H1 (cell line): ENCODE measurements at regions not wholly inside any gene's neighbourhood (a gene's known extent, or its start where the extent isn't known, plus 50 kb on each side); places are given as distances from the start of the nearest gene placed in this dataset.

Source experiments
- CTCF ChIA-PET: fragments of 300-600 bp; sonication (Branson Sonifier 250); formaldehyde crosslinking; loops from one replicate; lab custom pipeline; 2021; ENCODE audit not compliant: partially characterized antibody; lab: Charles Lee
- POLR2A ChIA-PET: fragments of 300-600 bp; sonication (Branson Sonifier 250); formaldehyde crosslinking; loops from one replicate; lab custom pipeline; 2021; ENCODE audit warnings: inconsistent platforms; ENCODE audit not compliant: partially characterized antibody; lab: Charles Lee
- DNase-seq, 2 experiments: peaks; one replicate each; pipeline versions ENCODE4 v3.0.0 to v3.0.0-alpha.2; 2010 to 2022; ENCODE audit warnings: low spot score in 2 of 2, low read depth in 1 of 2, mixed read lengths in 1 of 2
- FAIRE-seq: peaks from 2 replicates; lab custom pipeline; 2011; peaks lifted over from hg19 to GRCh38; lab: Jason Lieb, UNC
- H2AFZ ChIP-seq: 2 replicates; pipeline ENCODE4 v1.8.1; 2012; ENCODE audit warnings: low read length, inconsistent platforms
- H2AK5ac ChIP-seq: 2 replicates; pipeline ENCODE4 v1.6.1; 2013; ENCODE audit warnings: low read depth, low read length
- H2BK120ac ChIP-seq: replicated peaks from 2 replicates; pipeline ENCODE3; 2013; ENCODE audit warnings: low read depth, low read length, inconsistent platforms
- H2BK12ac ChIP-seq: 2 replicates; pipeline ENCODE4 v1.6.1; 2013; ENCODE audit warnings: low read depth, low read length
- H2BK15ac ChIP-seq: 2 replicates; pipeline ENCODE4 v1.6.1; 2013; ENCODE audit warnings: low read length
- H2BK20ac ChIP-seq: 2 replicates; pipeline ENCODE4 v1.6.1; 2013; ENCODE audit warnings: low read length
- H2BK5ac ChIP-seq: 2 replicates; pipeline ENCODE4 v1.6.1; 2013; ENCODE audit warnings: low read depth, low read length
- H3K14ac ChIP-seq: 2 replicates; pipeline ENCODE4 v1.6.1; 2013; ENCODE audit warnings: inconsistent platforms; ENCODE audit not compliant: insufficient read length
- H3K18ac ChIP-seq: 2 replicates; pipeline ENCODE4 v1.6.1; 2013; ENCODE audit warnings: low read length; ENCODE audit errors: extremely low read depth
- H3K23ac ChIP-seq: 2 replicates; pipeline ENCODE4 v1.6.1; 2013; ENCODE audit warnings: inconsistent platforms; ENCODE audit not compliant: insufficient read length
- H3K23me2 ChIP-seq: 2 replicates; pipeline ENCODE4 v1.6.1; 2013; ENCODE audit warnings: low read depth, low read length
- H3K27ac ChIP-seq: 2 replicates; pipeline ENCODE4 v1.6.1; 2011; ENCODE audit warnings: low read depth, low read length, inconsistent platforms
- H3K27me3 ChIP-seq, 4 experiments: replicated peaks in 1 of 4; 1 replicate in 1 of 4; 2 replicates in 3 of 4; pipeline versions ENCODE4 v1.6.1 to v1.8.1; 2011 to 2013; ENCODE audit warnings: low read length in 3 of 4, mild to moderate bottlenecking in 3 of 4, inconsistent platforms in 2 of 4, mixed read lengths in 2 of 4, moderate library complexity in 1 of 4; ENCODE audit not compliant: control insufficient read depth in 3 of 4, insufficient read depth in 3 of 4; ENCODE audit errors: extremely low read depth in 1 of 4
- H3K36me3 ChIP-seq, 4 experiments: 2 replicates each; pipeline versions ENCODE4 v1.6.1 to v1.8.1; 2011 to 2013; ENCODE audit warnings: mild to moderate bottlenecking in 4 of 4, low read length in 3 of 4, moderate library complexity in 2 of 4, control low read depth in 1 of 4, inconsistent platforms in 1 of 4; ENCODE audit not compliant: insufficient read depth in 4 of 4, control insufficient read depth in 2 of 4
- H3K4ac ChIP-seq: replicated peaks from 2 replicates; pipeline ENCODE3; 2013; ENCODE audit warnings: low read length, low read depth, mixed read lengths, inconsistent platforms; ENCODE audit not compliant: insufficient read length
- H3K4me1 ChIP-seq, 4 experiments: replicated peaks in 1 of 4; 1 replicate in 1 of 4; 2 replicates in 3 of 4; pipeline versions ENCODE4 v1.6.1 to v1.8.1; 2011 to 2013; ENCODE audit warnings: low read length in 3 of 4, inconsistent platforms in 2 of 4, mixed read lengths in 1 of 4; ENCODE audit not compliant: insufficient read depth in 4 of 4, control insufficient read depth in 3 of 4
- H3K4me2 ChIP-seq, 2 experiments: 2 replicates each; pipeline versions ENCODE4 v1.6.1 to v1.8.1; 2011 to 2013; ENCODE audit warnings: low read depth in 2 of 2, low read length in 2 of 2, control low read depth in 1 of 2, inconsistent platforms in 1 of 2, mild to moderate bottlenecking in 1 of 2; ENCODE audit not compliant: insufficient read depth in 1 of 2
- H3K4me3 ChIP-seq, 4 experiments: fragments of 200-600, 300-600 bp in 1 of 4; sonication (generic), shearing (Covaris generic), sonication (Bioruptor Twin) in 1 of 4; 2 replicates each; pipeline versions ENCODE4 v1.5.1 to v1.8.1; 2011 to 2016; ENCODE audit warnings: low read length in 4 of 4, low read depth in 3 of 4, control low read depth in 2 of 4, inconsistent platforms in 2 of 4, mild to moderate bottlenecking in 2 of 4, mixed read lengths in 1 of 4, moderate library complexity in 1 of 4; ENCODE audit not compliant: insufficient read depth in 2 of 4; ENCODE audit errors: extremely low read depth in 1 of 4
- H3K56ac ChIP-seq: replicated peaks from 2 replicates; pipeline ENCODE3; 2013; ENCODE audit warnings: low read depth, mild to moderate bottlenecking, mixed read lengths, low read length, inconsistent platforms; ENCODE audit not compliant: insufficient read length
- H3K79me1 ChIP-seq: 2 replicates; pipeline ENCODE4 v1.6.1; 2013; ENCODE audit warnings: low read depth, low read length, control low read depth
- H3K79me2 ChIP-seq, 2 experiments: 2 replicates each; pipeline versions ENCODE4 v1.6.1 to v1.8.1; 2012 to 2013; ENCODE audit warnings: low read length in 2 of 2, mild to moderate bottlenecking in 2 of 2, inconsistent platforms in 1 of 2; ENCODE audit not compliant: insufficient read depth in 2 of 2, control insufficient read depth in 1 of 2
- H3K9ac ChIP-seq, 4 experiments: replicated peaks in 1 of 4; 1 replicate in 1 of 4; 2 replicates in 3 of 4; pipeline versions ENCODE4 v1.6.1 to v1.8.1; 2011 to 2013; ENCODE audit warnings: low read depth in 3 of 4, low read length in 3 of 4, control low read depth in 2 of 4, mild to moderate bottlenecking in 2 of 4, moderate library complexity in 2 of 4, inconsistent platforms in 1 of 4; ENCODE audit errors: extremely low read depth in 1 of 4
- H3K9me3 ChIP-seq, 2 experiments: 2 replicates each; pipeline versions ENCODE4 v1.6.1 to v1.8.1; 2012 to 2013; ENCODE audit warnings: mild to moderate bottlenecking in 2 of 2, moderate library complexity in 2 of 2, control low read depth in 1 of 2, inconsistent platforms in 1 of 2, low read depth in 1 of 2, low read length in 1 of 2, mixed read lengths in 1 of 2; ENCODE audit not compliant: insufficient read depth in 2 of 2
- H4K20me1 ChIP-seq, 2 experiments: replicated peaks in 1 of 2; 2 replicates each; pipeline versions ENCODE3 to v1.8.1; 2011 to 2013; ENCODE audit warnings: inconsistent platforms in 2 of 2, low read length in 2 of 2, mild to moderate bottlenecking in 1 of 2; ENCODE audit not compliant: insufficient read depth in 2 of 2, control insufficient read depth in 1 of 2
- H4K5ac ChIP-seq: 2 replicates; pipeline ENCODE4 v1.6.1; 2013; ENCODE audit warnings: low read length, low read depth, mixed read lengths, inconsistent platforms; ENCODE audit not compliant: insufficient read length
- H4K8ac ChIP-seq: 2 replicates; pipeline ENCODE4 v1.8.0; 2013; ENCODE audit warnings: mild to moderate bottlenecking, moderate library complexity, low read length, inconsistent platforms; ENCODE audit not compliant: insufficient read depth; ENCODE audit errors: extremely low read depth
- H4K91ac ChIP-seq: replicated peaks from 2 replicates; pipeline ENCODE3; 2013; ENCODE audit warnings: low read length, mixed read lengths, inconsistent platforms; ENCODE audit not compliant: insufficient read length
- ASH2L ChIP-seq: fragments of 200-600, 300-600 bp; sonication (generic); IDR thresholded peaks from one replicate; pipeline ENCODE4 v1.7.1; 2017; ENCODE audit warnings: low read length
- CEBPB ChIP-seq: IDR thresholded peaks from 2 replicates; pipeline ENCODE4 v1.6.1; 2012; ENCODE audit warnings: low read depth, low read length
- EGR1 ChIP-seq: IDR thresholded peaks from 2 replicates; pipeline ENCODE4 v1.6.1; 2011; ENCODE audit warnings: low read depth, low read length, borderline replicate concordance
- HDAC6 ChIP-seq: IDR thresholded peaks from one replicate; pipeline ENCODE4 v1.7.1; 2012; ENCODE audit warnings: low read depth, mild to moderate bottlenecking, inconsistent platforms, low read length, moderate library complexity
- KDM1A ChIP-seq: fragments of 200-600, 300-600 bp; sonication (generic); IDR thresholded peaks from 2 replicates; pipeline ENCODE4 v1.7.1; 2016; ENCODE audit warnings: mild to moderate bottlenecking, low read length, borderline replicate concordance
- TAF1 ChIP-seq: IDR thresholded peaks from 2 replicates; pipeline ENCODE4 v1.6.1; 2011; ENCODE audit warnings: mild to moderate bottlenecking, low read depth, low read length
- TCF12 ChIP-seq: IDR thresholded peaks from 2 replicates; pipeline ENCODE4 v1.6.1; 2011; ENCODE audit warnings: low read depth, mild to moderate bottlenecking, low read length
- WGBS, 2 experiments: shearing (Covaris generic) in 1 of 2; methylation state at CpG; one replicate each; pipeline versions ENCODE4 v1.1.6 to v1.1.7; 2013 to 2015; ENCODE audit warnings: low lambda C conversion rate in 2 of 2, mixed read lengths in 2 of 2, inconsistent platforms in 1 of 2, low coverage in 1 of 2, missing lambda C conversion rate in 1 of 2; ENCODE audit not compliant: insufficient replicate concordance in 2 of 2, insufficient coverage in 1 of 2, insufficient read length in 1 of 2; ENCODE audit errors: extremely low coverage in 1 of 2, missing lambda C conversion rate in 1 of 2; 5-methylcytosine and 5-hydroxymethylcytosine counted together
- TF ChIP-seq, protein P1 (sequence below): IDR thresholded peaks from 2 replicates; pipeline ENCODE4 v1.6.1; 2012; ENCODE audit warnings: low read length, inconsistent platforms
- TF ChIP-seq, protein P2 (sequence below): IDR thresholded peaks from 2 replicates; pipeline ENCODE4 v1.6.1; 2012; ENCODE audit warnings: inconsistent platforms
- TF ChIP-seq, protein P3 (sequence below): IDR thresholded peaks from 2 replicates; pipeline ENCODE4 v1.6.1; 2011; ENCODE audit warnings: low read length, improper control_type of control experiment

DNA sequence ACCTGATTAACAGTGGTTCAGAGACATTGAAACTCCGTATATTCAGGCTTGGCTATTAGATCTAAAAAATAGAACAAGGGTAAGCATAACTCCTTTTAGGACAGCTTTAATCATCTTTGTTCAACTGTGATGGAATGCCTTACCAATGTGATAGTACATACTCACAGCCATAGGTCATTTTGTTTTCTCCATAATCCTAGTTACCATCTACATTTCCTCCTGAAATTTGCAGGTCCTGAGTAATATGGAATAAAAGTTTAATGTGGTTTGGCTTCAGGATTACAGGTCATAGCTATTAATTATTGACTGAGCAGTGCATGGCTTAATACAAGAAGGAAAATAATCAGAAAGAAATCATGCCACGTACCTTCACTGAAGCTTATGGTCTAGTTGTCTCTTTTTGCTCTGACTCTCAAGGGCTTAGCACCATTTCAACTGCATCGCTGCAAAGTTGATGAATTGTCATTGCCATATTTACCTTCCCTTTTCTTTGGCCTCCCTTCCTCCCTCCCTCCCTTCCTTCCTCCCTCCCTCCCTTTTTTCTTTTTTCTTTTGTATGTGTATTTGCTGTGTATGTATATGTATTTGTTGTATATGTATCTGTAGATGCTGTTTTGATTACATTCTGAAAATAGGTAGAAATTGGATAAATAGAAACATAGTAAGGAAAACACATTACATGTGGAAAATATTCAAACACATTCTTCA is 250.9 kb upstream of the ZNF608 start:
- Histone ChIP-seq H3K56ac (no peak overlapping the region), H3K14ac (no peak overlapping the region), H3K23ac (no peak overlapping the region), H3K9me3 (no peaks in the 10 kb centered on the region), H3K4me3 (no peak overlapping the region), H3K4ac (no peak overlapping the region), H4K5ac (peak overlapping the region; percentile 31), H4K20me1 (no peaks in the 10 kb centered on the region), H3K4me1 (peaks cover 0 to 15% (median 4%) of the 10 kb centered on the region in 4 experiments; a peak in 4 of 7 replicates), H2BK5ac (no peak overlapping the region; the same call in 1 of the 2 replicates), H2BK12ac (no peak overlapping the region; the same call in 1 of the 2 replicates), H3K79me2 (no peaks in the 10 kb centered on the region), H3K18ac (no peak overlapping the region; the same call in 1 of the 2 replicates), H4K8ac (no peak overlapping the region), H3K36me3 (no peaks in the 10 kb centered on the region), H3K23me2 (no peaks in the 10 kb centered on the region; the same call in 1 of the 2 replicates), H3K79me1 (no peaks in the 10 kb centered on the region), H3K9ac (no peak overlapping the region), H4K91ac (no peak overlapping the region), H3K27me3 (no peaks in the 10 kb centered on the region), H3K4me2 (peak overlapping the region; percentile 4 to 13; a peak in 1 of 4 replicates), H2BK20ac (0 out of 2 replicates have a peak overlapping the region, but pooled peaks have one; percentile 53), H3K27ac (no peak overlapping the region), H2AK5ac (no peak overlapping the region), H2AFZ (no peak overlapping the region), H2BK120ac (no peak overlapping the region), H2BK15ac (no peak overlapping the region)
- ChIA-PET POLR2A (no interaction called here), CTCF (interaction anchor here (1.3 kb wide), 1 partner anchor 10 kb away, joined by 4 read pairs; no protein-coding TSS in a partner anchor)
- WGBS, 2 experiments, result 79% methylated on average over 3 of the region's 3 CpGs; no CpG with 5 or more reads in 1 of the 2 experiments
- DNase-seq, result no peak
- no peak for FAIRE-seq
- TF ChIP-seq EGR1, result no peak
- TF ChIP-seq, protein P1, sequence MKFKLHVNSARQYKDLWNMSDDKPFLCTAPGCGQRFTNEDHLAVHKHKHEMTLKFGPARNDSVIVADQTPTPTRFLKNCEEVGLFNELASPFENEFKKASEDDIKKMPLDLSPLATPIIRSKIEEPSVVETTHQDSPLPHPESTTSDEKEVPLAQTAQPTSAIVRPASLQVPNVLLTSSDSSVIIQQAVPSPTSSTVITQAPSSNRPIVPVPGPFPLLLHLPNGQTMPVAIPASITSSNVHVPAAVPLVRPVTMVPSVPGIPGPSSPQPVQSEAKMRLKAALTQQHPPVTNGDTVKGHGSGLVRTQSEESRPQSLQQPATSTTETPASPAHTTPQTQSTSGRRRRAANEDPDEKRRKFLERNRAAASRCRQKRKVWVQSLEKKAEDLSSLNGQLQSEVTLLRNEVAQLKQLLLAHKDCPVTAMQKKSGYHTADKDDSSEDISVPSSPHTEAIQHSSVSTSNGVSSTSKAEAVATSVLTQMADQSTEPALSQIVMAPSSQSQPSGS, result no peak
- TF ChIP-seq HDAC6, result no peak
- TF ChIP-seq KDM1A, result no peak
- TF ChIP-seq, protein P2, sequence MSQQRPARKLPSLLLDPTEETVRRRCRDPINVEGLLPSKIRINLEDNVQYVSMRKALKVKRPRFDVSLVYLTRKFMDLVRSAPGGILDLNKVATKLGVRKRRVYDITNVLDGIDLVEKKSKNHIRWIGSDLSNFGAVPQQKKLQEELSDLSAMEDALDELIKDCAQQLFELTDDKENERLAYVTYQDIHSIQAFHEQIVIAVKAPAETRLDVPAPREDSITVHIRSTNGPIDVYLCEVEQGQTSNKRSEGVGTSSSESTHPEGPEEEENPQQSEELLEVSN, result no peak
- no peak for TF ChIP-seq ASH2L
- no peak for TF ChIP-seq TCF12
- TF ChIP-seq, protein P3, sequence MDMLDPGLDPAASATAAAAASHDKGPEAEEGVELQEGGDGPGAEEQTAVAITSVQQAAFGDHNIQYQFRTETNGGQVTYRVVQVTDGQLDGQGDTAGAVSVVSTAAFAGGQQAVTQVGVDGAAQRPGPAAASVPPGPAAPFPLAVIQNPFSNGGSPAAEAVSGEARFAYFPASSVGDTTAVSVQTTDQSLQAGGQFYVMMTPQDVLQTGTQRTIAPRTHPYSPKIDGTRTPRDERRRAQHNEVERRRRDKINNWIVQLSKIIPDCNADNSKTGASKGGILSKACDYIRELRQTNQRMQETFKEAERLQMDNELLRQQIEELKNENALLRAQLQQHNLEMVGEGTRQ, result no peak
- no peak for TF ChIP-seq TAF1
- TF ChIP-seq CEBPB, result no peak
